Stimulated activated naive CD4-positive, alpha-beta T cell treated with Interleukin-2 at 50 U/mL for 16 hours (primary cell): ENCODE measurements at regions not wholly inside any gene's neighbourhood (a gene's known extent, or its start where the extent isn't known, plus 50 kb on each side); places are given as distances from the start of the nearest gene placed in this dataset.
"Not testable (repeated sequence)": the region's sequence is repeated elsewhere in the genome, so short reads cannot be mapped to it uniquely, and the experiment has no call there.

ENCODE experiments used
- DNase-seq: peaks from one replicate; lab custom pipeline; 2025; lab: John Stamatoyannopoulos, UW

GRCh38 chr20:53818457-53819177 lies 225.0 kb upstream of the ZNF217 start:
- DNase-seq = no peak

GRCh38 chr20:53817513-53817912 lies 223.9 kb upstream of the ZNF217 start:
- DNase-seq = not testable (repeated sequence)

- DNase-seq = no peak
Measured at GRCh38 chr20:53816872-53817398, 223.3 kb upstream of the ZNF217 start.

- no peak for DNase-seq
Measured at GRCh38 chr20:53815509-53815908, 221.9 kb upstream of the ZNF217 start.

GRCh38 chr20:53814060-53814459 lies 220.4 kb upstream of the ZNF217 start:
- DNase-seq = no peak

- DNase-seq = no peak
Measured at GRCh38 chr20:53813636-53814035, 220.0 kb upstream of the ZNF217 start.

- no peak for DNase-seq
Measured at GRCh38 chr20:53811577-53811976, 217.9 kb upstream of the ZNF217 start.

GRCh38 chr20:53810661-53811355 lies 217.2 kb upstream of the ZNF217 start:
- no peak for DNase-seq

- DNase-seq = no peak
Measured at GRCh38 chr20:53809728-53810365, 216.2 kb upstream of the ZNF217 start.

GRCh38 chr20:53809217-53809616 lies 215.6 kb upstream of the ZNF217 start:
- DNase-seq = no peak

GRCh38 chr20:53808733-53809132 lies 215.1 kb upstream of the ZNF217 start:
- no peak for DNase-seq

GRCh38 chr20:53808302-53808701 lies 214.7 kb upstream of the ZNF217 start:
- DNase-seq = not testable (repeated sequence)

- DNase-seq = no peak
Measured at GRCh38 chr20:53806683-53807401, 213.2 kb upstream of the ZNF217 start.

- no peak for DNase-seq
Measured at GRCh38 chr20:53805895-53806384, 212.3 kb upstream of the ZNF217 start.

- no peak for DNase-seq
Measured at GRCh38 chr20:53804920-53805894, 211.6 kb upstream of the ZNF217 start.

GRCh38 chr20:53804308-53804707 lies 210.7 kb upstream of the ZNF217 start:
- DNase-seq = not testable (repeated sequence)

- no peak for DNase-seq
Measured at GRCh38 chr20:53803492-53804155, 210.0 kb upstream of the ZNF217 start.

- DNase-seq = no peak
Measured at GRCh38 chr20:53801609-53802370, 208.2 kb upstream of the ZNF217 start.

GRCh38 chr20:53800883-53801604 lies 207.4 kb upstream of the ZNF217 start:
- no peak for DNase-seq
